NB4 (cell line): ENCODE measurements at regions not wholly inside any gene's neighbourhood (a gene's known extent, or its start where the extent isn't known, plus 50 kb on each side); places are given as distances from the start of the nearest gene placed in this dataset.

Experiments used
- CTCF ChIP-seq: IDR thresholded peaks from one replicate; pipeline ENCODE4 v1.5.1; 2012; ENCODE audit warnings: low read depth, low read length
- POLR2A ChIP-seq: IDR thresholded peaks from 2 replicates; pipeline ENCODE4 v1.6.1; 2011; ENCODE audit warnings: mild to moderate bottlenecking; ENCODE audit not compliant: insufficient read length; ENCODE audit errors: extremely low read depth

DNA sequence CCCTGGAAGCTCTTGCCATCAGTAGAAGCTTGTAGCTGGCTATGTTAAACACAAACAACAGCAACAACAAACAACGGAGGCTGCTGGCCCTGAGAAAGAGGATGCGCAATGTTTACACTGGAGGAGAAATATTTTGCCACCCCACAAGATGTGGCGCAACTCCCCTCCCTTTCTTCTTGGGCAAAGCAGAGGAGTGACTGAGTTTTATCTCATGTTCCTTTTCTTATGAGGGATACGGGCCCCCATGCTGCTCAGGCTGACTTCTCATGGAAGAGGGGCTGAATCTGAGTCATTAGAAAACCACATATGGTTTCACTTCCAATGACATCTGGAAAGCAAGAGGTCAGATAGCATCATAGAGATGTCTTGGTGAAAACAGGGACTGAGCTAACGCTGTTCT lies 75.9 kb upstream of the HDDC2 start:
- TF ChIP-seq POLR2A (no peak), CTCF (no peak)
